H9 (cell line): ENCODE measurements at regions not wholly inside any gene's neighbourhood (a gene's known extent, or its start where the extent isn't known, plus 50 kb on each side); places are given as distances from the start of the nearest gene placed in this dataset.

Experiments used
- DNase-seq: peaks from one replicate; pipeline ENCODE4 v3.0.0-alpha.2; 2017
- H2AFZ ChIP-seq: one replicate; pipeline ENCODE4 v1.6.1; 2013; ENCODE audit warnings: mild to moderate bottlenecking, low read length, control low read depth, moderate library complexity
- H2AK5ac ChIP-seq: 2 replicates; pipeline ENCODE4 v1.6.1; 2013; ENCODE audit warnings: low read length, control low read depth, mixed read lengths; ENCODE audit not compliant: insufficient read length
- H2BK120ac ChIP-seq: one replicate; pipeline ENCODE4 v1.6.1; 2013; ENCODE audit warnings: low read depth, mild to moderate bottlenecking, low read length, control low read depth, inconsistent platforms; ENCODE audit not compliant: poor library complexity, severe bottlenecking
- H2BK12ac ChIP-seq: 2 replicates; pipeline ENCODE4 v1.6.1; 2013; ENCODE audit warnings: low read length, control low read depth, mixed read lengths, low read depth; ENCODE audit not compliant: insufficient read length
- H2BK15ac ChIP-seq: 2 replicates; pipeline ENCODE4 v1.6.1; 2013; ENCODE audit warnings: low read depth, low read length, control low read depth
- H2BK20ac ChIP-seq: one replicate; pipeline ENCODE4 v1.6.1; 2013; ENCODE audit warnings: low read depth, mild to moderate bottlenecking, low read length, control low read depth, inconsistent platforms; ENCODE audit not compliant: poor library complexity, severe bottlenecking
- H2BK5ac ChIP-seq: 2 replicates; pipeline ENCODE4 v1.6.1; 2013; ENCODE audit warnings: low read length, control low read depth, mixed read lengths; ENCODE audit not compliant: insufficient read length
- H3K14ac ChIP-seq: 2 replicates; pipeline ENCODE4 v1.6.1; 2013; ENCODE audit warnings: low read length, control low read depth; ENCODE audit not compliant: insufficient read depth
- H3K18ac ChIP-seq: 2 replicates; pipeline ENCODE4 v1.6.1; 2013; ENCODE audit warnings: low read depth, mild to moderate bottlenecking, mixed read lengths, low read length, control low read depth; ENCODE audit not compliant: insufficient read length
- H3K23ac ChIP-seq: 2 replicates; pipeline ENCODE4 v1.6.1; 2013; ENCODE audit warnings: low read length, control low read depth, mixed read lengths, low read depth; ENCODE audit not compliant: insufficient read length
- H3K23me2 ChIP-seq: 2 replicates; pipeline ENCODE4 v1.6.1; 2013; ENCODE audit warnings: low read depth, mild to moderate bottlenecking, mixed read lengths, low read length, control low read depth; ENCODE audit not compliant: insufficient read length, poor library complexity, severe bottlenecking
- H3K27ac ChIP-seq: 2 replicates; pipeline ENCODE4 v1.5.1; 2013; ENCODE audit warnings: low read length, control low read depth, mixed read lengths, low read depth; ENCODE audit not compliant: insufficient read length
- H3K27me3 ChIP-seq: 2 replicates; pipeline ENCODE4 v1.6.1; 2013; ENCODE audit warnings: low read length, control low read depth, inconsistent platforms; ENCODE audit not compliant: insufficient read depth
- H3K4ac ChIP-seq: 2 replicates; pipeline ENCODE4 v1.6.1; 2013; ENCODE audit warnings: low read depth, mild to moderate bottlenecking, control low read depth, inconsistent platforms, low read length, moderate library complexity
- H3K4me1 ChIP-seq: 2 replicates; pipeline ENCODE4 v1.6.1; 2013; ENCODE audit warnings: low read length, control low read depth, inconsistent platforms; ENCODE audit not compliant: insufficient read depth
- H3K4me2 ChIP-seq: 2 replicates; pipeline ENCODE4 v1.6.1; 2013; ENCODE audit warnings: low read length, control low read depth, mixed read lengths; ENCODE audit not compliant: insufficient read length, insufficient read depth
- H3K56ac ChIP-seq: 2 replicates; pipeline ENCODE4 v1.6.1; 2013; ENCODE audit warnings: low read depth, mild to moderate bottlenecking, mixed read lengths, low read length, control low read depth; ENCODE audit not compliant: insufficient read length
- H3K79me1 ChIP-seq: 2 replicates; pipeline ENCODE4 v1.6.1; 2013; ENCODE audit warnings: low read depth, mild to moderate bottlenecking, moderate library complexity, low read length, control low read depth, inconsistent platforms; ENCODE audit not compliant: insufficient read depth, poor library complexity, severe bottlenecking
- H3K79me2 ChIP-seq: 2 replicates; pipeline ENCODE4 v1.6.1; 2013; ENCODE audit warnings: low read length, control low read depth, inconsistent platforms; ENCODE audit not compliant: insufficient read depth
- H3K9ac ChIP-seq: 2 replicates; pipeline ENCODE4 v1.6.1; 2013; ENCODE audit warnings: low read length, control low read depth, mixed read lengths; ENCODE audit not compliant: insufficient read length; ENCODE audit errors: extremely low read depth
- H3K9me3 ChIP-seq: one replicate; pipeline ENCODE4 v1.6.1; 2013; ENCODE audit warnings: low read depth, low read length, inconsistent platforms; ENCODE audit not compliant: control insufficient read depth
- H3T11ph ChIP-seq: one replicate; pipeline ENCODE4 v1.6.1; 2013; ENCODE audit warnings: mild to moderate bottlenecking, low read length, control low read depth, inconsistent platforms
- H4K20me1 ChIP-seq: one replicate; pipeline ENCODE4 v1.6.1; 2013; ENCODE audit not compliant: control insufficient read depth, insufficient read length, insufficient read depth
- H4K5ac ChIP-seq: 2 replicates; pipeline ENCODE4 v1.6.1; 2013; ENCODE audit warnings: low read depth, mild to moderate bottlenecking, mixed read lengths, low read length, control low read depth; ENCODE audit not compliant: insufficient read length
- H4K8ac ChIP-seq: replicated peaks from 2 replicates; pipeline ENCODE4 v1.6.1; 2013; ENCODE audit warnings: low read length, control low read depth, mixed read lengths, low read depth; ENCODE audit not compliant: insufficient read length
- H4K91ac ChIP-seq: 2 replicates; pipeline ENCODE4 v1.6.1; 2013; ENCODE audit warnings: low read depth, mild to moderate bottlenecking, moderate library complexity, mixed read lengths, low read length, control low read depth; ENCODE audit not compliant: insufficient read length
- H3K27ac Mint-ChIP-seq, 3 experiments: 2 replicates in 2 of 3; 3 replicates in 1 of 3; pipeline ENCODE4 v1.8.0; 2020 to 2021; ENCODE audit warnings: mixed read lengths in 3 of 3, mild to moderate bottlenecking in 1 of 3, moderate library complexity in 1 of 3
- H3K27me3 Mint-ChIP-seq: 2 replicates; pipeline ENCODE4 v1.8.0; 2021; ENCODE audit warnings: low read depth, mild to moderate bottlenecking, moderate library complexity, mixed read lengths
- H3K36me3 Mint-ChIP-seq, 3 experiments: 2 replicates in 2 of 3; 3 replicates in 1 of 3; pipeline ENCODE4 v1.8.0; 2020 to 2021; ENCODE audit warnings: low read depth in 3 of 3, mixed read lengths in 3 of 3; ENCODE audit not compliant: insufficient read depth in 1 of 3
- H3K4me1 Mint-ChIP-seq, 2 experiments: 2 replicates each; pipeline ENCODE4 v1.8.0; 2020; ENCODE audit warnings: mixed read lengths in 2 of 2
- H3K4me3 Mint-ChIP-seq, 2 experiments: 2 replicates in 1 of 2; 3 replicates in 1 of 2; pipeline ENCODE4 v1.8.0; 2020 to 2021; ENCODE audit warnings: mild to moderate bottlenecking in 2 of 2, mixed read lengths in 2 of 2, moderate library complexity in 1 of 2
- H3K9me3 Mint-ChIP-seq, 2 experiments: 2 replicates in 1 of 2; 3 replicates in 1 of 2; pipeline ENCODE4 v1.8.0; 2020; ENCODE audit warnings: mild to moderate bottlenecking in 2 of 2, mixed read lengths in 2 of 2, moderate library complexity in 1 of 2
- CTCF ChIP-seq: fragments of 200-600 bp; sonication (generic); conservative IDR thresholded peaks from 3 replicates; pipeline ENCODE4 v1.8.0; 2021; ENCODE audit warnings: antibody characterized with exemption, mild to moderate bottlenecking
- WGBS: extraction: QIAGEN DNeasy Blood & Tissue Kit; methylation state at CpG from one replicate; pipeline ENCODE4 v1.1.7; 2013; ENCODE audit warnings: missing lambda C conversion rate, low lambda C conversion rate, mixed read lengths; ENCODE audit not compliant: insufficient read length; ENCODE audit errors: extremely low coverage; 5-methylcytosine and 5-hydroxymethylcytosine counted together

DNA sequence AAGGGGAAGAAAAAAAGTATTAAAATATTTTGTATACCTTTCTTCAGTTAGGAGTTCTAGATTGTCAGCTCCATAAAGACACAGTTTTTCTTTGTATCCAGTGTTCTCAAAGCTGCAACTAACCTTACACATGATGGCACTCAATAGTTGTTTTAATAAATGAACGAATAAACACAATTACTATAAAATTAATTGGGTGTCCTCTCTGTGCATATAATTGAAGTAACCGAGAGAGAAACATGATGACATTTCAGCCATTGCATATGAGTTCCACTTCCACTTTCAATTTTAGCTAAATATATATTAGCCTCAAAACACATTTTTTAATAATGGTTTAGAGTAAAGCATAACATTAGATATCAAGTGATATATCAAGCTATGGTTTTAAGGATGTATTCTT, 671.2 kb downstream of the LRFN5 start:
- Histone ChIP-seq H4K91ac (no peak overlapping the region), H3K18ac (no peak overlapping the region), H3K4me2 (no peak overlapping the region), H3K14ac (no peak overlapping the region), H3K23ac (no peak overlapping the region), H3K27ac (no peak overlapping the region), H3K9ac (no peak overlapping the region), H3K27me3 (no peaks in the 10 kb centered on the region), H4K8ac (no peak overlapping the region), H3K9me3 (no peaks in the 10 kb centered on the region), H2BK5ac (no peak overlapping the region), H3K79me2 (no peaks in the 10 kb centered on the region), H3K4me1 (no peaks in the 10 kb centered on the region), H2AK5ac (no peak overlapping the region), H2BK15ac (no peak overlapping the region), H3K23me2 (no peaks in the 10 kb centered on the region), H3T11ph (no peak overlapping the region), H3K4ac (no peak overlapping the region), H4K5ac (no peak overlapping the region), H2BK120ac (no peak overlapping the region), H3K56ac (no peak overlapping the region), H4K20me1 (no peaks in the 10 kb centered on the region), H3K79me1 (no peaks in the 10 kb centered on the region), H2BK12ac (no peak overlapping the region), H2BK20ac (no peak overlapping the region), H2AFZ (no peak overlapping the region)
- H3K36me3 Mint-ChIP-seq = peaks cover 0 to 1% (median 0%) of the 10 kb centered on the region in 3 experiments; a peak in 2 of 7 replicates
- H3K9me3 Mint-ChIP-seq = peaks cover 5 to 6% of the 10 kb centered on the region in 2 experiments; a peak in 4 of 5 replicates
- H3K4me1 Mint-ChIP-seq = 0 out of 4 replicates have a peak, but pooled peaks cover 0 to 7% of the 10 kb centered on the region in 2 experiments
- no CpG with 5 or more reads among the region's 2 CpGs for WGBS
- TF ChIP-seq CTCF = no peak
- no peaks in the 10 kb centered on the region for H3K27me3 Mint-ChIP-seq
- no peak overlapping the region for H3K4me3 Mint-ChIP-seq
- H3K27ac Mint-ChIP-seq = no peak overlapping the region
- no peak for DNase-seq
